H1 (cell line): ENCODE measurements at regions not wholly inside any gene's neighbourhood (a gene's known extent, or its start where the extent isn't known, plus 50 kb on each side); places are given as distances from the start of the nearest gene placed in this dataset.

ENCODE experiments used
- ASH2L ChIP-seq: fragments of 200-600, 300-600 bp; sonication (generic); IDR thresholded peaks from one replicate; pipeline ENCODE4 v1.7.1; 2017; ENCODE audit warnings: low read length
- GABPA ChIP-seq: IDR thresholded peaks from 2 replicates; pipeline ENCODE4 v1.6.1; 2011; ENCODE audit warnings: mild to moderate bottlenecking, low read length, moderate library complexity, borderline replicate concordance; ENCODE audit not compliant: insufficient read depth
- TF ChIP-seq, protein P1 (sequence below): fragments of 300-600 bp; sonication (generic); IDR thresholded peaks from 2 replicates; pipeline ENCODE4 v1.7.1; 2012; ENCODE audit warnings: low read length, moderate library complexity, mild to moderate bottlenecking, inconsistent platforms; ENCODE audit not compliant: insufficient replicate concordance

DNA sequence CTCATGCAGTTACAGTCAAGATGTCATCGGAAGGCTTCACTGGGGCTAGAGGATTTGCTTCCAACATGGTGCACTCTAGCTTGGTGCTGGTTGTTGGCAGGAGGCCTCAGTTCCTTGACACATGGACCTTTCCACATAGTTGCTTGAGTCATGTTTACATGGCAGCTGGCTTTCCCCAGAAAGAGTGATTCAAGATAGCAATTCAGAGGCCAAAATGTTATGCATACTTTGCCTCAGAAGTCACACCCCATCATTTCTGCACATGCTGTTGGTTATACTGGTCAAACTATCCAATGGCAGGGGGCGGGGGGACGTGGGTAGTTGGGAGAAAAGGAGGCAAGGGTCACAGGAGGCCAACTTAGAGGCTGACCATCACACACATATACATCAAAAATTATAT, 58.7 kb downstream of the FOXB1 start (continued):
- TF ChIP-seq, protein P1, sequence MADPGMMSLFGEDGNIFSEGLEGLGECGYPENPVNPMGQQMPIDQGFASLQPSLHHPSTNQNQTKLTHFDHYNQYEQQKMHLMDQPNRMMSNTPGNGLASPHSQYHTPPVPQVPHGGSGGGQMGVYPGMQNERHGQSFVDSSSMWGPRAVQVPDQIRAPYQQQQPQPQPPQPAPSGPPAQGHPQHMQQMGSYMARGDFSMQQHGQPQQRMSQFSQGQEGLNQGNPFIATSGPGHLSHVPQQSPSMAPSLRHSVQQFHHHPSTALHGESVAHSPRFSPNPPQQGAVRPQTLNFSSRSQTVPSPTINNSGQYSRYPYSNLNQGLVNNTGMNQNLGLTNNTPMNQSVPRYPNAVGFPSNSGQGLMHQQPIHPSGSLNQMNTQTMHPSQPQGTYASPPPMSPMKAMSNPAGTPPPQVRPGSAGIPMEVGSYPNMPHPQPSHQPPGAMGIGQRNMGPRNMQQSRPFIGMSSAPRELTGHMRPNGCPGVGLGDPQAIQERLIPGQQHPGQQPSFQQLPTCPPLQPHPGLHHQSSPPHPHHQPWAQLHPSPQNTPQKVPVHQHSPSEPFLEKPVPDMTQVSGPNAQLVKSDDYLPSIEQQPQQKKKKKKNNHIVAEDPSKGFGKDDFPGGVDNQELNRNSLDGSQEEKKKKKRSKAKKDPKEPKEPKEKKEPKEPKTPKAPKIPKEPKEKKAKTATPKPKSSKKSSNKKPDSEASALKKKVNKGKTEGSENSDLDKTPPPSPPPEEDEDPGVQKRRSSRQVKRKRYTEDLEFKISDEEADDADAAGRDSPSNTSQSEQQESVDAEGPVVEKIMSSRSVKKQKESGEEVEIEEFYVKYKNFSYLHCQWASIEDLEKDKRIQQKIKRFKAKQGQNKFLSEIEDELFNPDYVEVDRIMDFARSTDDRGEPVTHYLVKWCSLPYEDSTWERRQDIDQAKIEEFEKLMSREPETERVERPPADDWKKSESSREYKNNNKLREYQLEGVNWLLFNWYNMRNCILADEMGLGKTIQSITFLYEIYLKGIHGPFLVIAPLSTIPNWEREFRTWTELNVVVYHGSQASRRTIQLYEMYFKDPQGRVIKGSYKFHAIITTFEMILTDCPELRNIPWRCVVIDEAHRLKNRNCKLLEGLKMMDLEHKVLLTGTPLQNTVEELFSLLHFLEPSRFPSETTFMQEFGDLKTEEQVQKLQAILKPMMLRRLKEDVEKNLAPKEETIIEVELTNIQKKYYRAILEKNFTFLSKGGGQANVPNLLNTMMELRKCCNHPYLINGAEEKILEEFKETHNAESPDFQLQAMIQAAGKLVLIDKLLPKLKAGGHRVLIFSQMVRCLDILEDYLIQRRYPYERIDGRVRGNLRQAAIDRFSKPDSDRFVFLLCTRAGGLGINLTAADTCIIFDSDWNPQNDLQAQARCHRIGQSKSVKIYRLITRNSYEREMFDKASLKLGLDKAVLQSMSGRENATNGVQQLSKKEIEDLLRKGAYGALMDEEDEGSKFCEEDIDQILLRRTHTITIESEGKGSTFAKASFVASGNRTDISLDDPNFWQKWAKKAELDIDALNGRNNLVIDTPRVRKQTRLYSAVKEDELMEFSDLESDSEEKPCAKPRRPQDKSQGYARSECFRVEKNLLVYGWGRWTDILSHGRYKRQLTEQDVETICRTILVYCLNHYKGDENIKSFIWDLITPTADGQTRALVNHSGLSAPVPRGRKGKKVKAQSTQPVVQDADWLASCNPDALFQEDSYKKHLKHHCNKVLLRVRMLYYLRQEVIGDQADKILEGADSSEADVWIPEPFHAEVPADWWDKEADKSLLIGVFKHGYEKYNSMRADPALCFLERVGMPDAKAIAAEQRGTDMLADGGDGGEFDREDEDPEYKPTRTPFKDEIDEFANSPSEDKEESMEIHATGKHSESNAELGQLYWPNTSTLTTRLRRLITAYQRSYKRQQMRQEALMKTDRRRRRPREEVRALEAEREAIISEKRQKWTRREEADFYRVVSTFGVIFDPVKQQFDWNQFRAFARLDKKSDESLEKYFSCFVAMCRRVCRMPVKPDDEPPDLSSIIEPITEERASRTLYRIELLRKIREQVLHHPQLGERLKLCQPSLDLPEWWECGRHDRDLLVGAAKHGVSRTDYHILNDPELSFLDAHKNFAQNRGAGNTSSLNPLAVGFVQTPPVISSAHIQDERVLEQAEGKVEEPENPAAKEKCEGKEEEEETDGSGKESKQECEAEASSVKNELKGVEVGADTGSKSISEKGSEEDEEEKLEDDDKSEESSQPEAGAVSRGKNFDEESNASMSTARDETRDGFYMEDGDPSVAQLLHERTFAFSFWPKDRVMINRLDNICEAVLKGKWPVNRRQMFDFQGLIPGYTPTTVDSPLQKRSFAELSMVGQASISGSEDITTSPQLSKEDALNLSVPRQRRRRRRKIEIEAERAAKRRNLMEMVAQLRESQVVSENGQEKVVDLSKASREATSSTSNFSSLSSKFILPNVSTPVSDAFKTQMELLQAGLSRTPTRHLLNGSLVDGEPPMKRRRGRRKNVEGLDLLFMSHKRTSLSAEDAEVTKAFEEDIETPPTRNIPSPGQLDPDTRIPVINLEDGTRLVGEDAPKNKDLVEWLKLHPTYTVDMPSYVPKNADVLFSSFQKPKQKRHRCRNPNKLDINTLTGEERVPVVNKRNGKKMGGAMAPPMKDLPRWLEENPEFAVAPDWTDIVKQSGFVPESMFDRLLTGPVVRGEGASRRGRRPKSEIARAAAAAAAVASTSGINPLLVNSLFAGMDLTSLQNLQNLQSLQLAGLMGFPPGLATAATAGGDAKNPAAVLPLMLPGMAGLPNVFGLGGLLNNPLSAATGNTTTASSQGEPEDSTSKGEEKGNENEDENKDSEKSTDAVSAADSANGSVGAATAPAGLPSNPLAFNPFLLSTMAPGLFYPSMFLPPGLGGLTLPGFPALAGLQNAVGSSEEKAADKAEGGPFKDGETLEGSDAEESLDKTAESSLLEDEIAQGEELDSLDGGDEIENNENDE = no peak
- TF ChIP-seq GABPA (no peak), ASH2L (no peak)
